Prostate gland (tissue), 2 donors: ENCODE measurements at regions not wholly inside any gene's neighbourhood (a gene's known extent, or its start where the extent isn't known, plus 50 kb on each side); places are given as distances from the start of the nearest gene placed in this dataset.

Experiments used
- DNase-seq: peaks from one replicate; pipeline ENCODE4 v3.0.0-alpha.2; 2019; ENCODE audit warnings: low spot score
- H3K27ac ChIP-seq, 2 donors: fragments of 200-600 bp; sonication (generic); 2 replicates each; pipeline ENCODE4 v1.5.1; 2017 to 2019
- H3K27me3 ChIP-seq: fragments of 200-600 bp; sonication (generic); replicated peaks from 2 replicates; pipeline ENCODE4 v1.5.1; 2019; ENCODE audit not compliant: insufficient read depth
- H3K36me3 ChIP-seq, 2 donors: fragments of 200-600 bp; sonication (generic); 1 replicate in 1 of 2; 2 replicates in 1 of 2; pipeline versions ENCODE4 v1.5.1 to v1.8.1; 2017 to 2019
- H3K4me1 ChIP-seq: fragments of 200-600 bp; sonication (generic); replicated peaks from 2 replicates; pipeline ENCODE4 v1.5.1; 2019
- H3K4me3 ChIP-seq, 2 donors: fragments of 200-600 bp; sonication (generic); 2 replicates each; pipeline ENCODE4 v1.5.1; 2017 to 2019
- H3K9me3 ChIP-seq: fragments of 200-600 bp; sonication (generic); 2 replicates; pipeline ENCODE4 v1.5.1; 2017
- POLR2A ChIP-seq: fragments of 450-650 bp; IDR thresholded peaks from one replicate; pipeline ENCODE4 v1.6.1; 2016; ENCODE audit warnings: antibody characterized with exemption, mild to moderate bottlenecking
- POLR2AphosphoS5 ChIP-seq: sonication (generic); formaldehyde crosslinking; IDR thresholded peaks from one replicate; pipeline ENCODE4 v1.6.1; 2017; ENCODE audit warnings: antibody characterized with exemption
- WGBS: methylation state at CpG from one replicate; pipeline ENCODE4 v1.1.5; 2018; 5-methylcytosine and 5-hydroxymethylcytosine counted together
- intact Hi-C: fragments of 100-400 bp; cut with DNase I; formaldehyde crosslinking; loops from one replicate; pipeline ENCODE4 v1.14.2; 2022
- TF ChIP-seq, protein P1 (sequence below), 4 experiments: fragments of 200-600 bp in 2 of 4; fragments of 450-650 bp in 2 of 4; sonication (generic) in 2 of 4; IDR thresholded peaks; 1 replicate in 3 of 4; 2 replicates in 1 of 4; pipeline ENCODE4 v1.5.1; 2016 to 2019; ENCODE audit warnings: antibody characterized with exemption in 4 of 4, mild to moderate bottlenecking in 2 of 4, moderate library complexity in 2 of 4

DNA sequence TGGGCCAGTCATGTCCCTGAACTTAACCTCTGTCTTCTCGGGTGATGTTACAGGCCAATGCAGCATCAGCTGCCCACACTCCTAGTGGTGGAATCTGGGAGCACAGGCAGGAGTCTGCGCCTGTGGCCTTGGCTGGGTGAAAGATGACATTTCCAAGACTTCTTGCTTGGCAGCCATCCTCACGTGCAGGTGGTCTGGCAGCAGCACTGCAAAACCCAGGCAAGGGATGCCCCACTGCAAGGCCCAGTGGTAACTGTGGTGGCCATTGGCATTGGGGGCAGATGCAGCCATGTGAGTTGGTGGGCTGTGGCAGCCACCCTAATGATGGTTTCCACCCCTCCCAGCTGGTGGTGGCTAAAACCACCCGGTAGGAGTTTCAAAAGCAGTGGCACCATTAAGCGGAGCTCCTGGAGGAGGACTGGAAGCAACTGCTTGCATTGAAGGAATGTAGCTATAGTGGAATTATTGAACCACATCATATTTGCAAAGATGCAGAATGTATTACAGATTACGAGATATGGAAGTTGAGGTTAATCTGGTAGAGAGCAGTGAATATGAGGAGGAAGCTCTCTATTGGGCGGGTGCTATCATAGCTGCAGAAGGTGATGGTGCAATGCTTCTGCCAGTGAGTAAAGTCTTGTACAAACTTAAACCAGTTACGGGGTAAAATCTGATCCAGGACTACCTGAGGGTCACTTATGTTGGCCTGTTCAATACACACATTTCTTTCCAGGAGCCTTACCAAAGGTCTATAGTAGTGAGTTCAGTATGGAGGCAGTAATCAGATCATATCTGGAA, 120.7 kb upstream of the TOP3B start:
- 84% methylated on average over 8 of the region's 8 CpGs for whole genome bisulfite sequencing
- no peak for TF ChIP-seq POLR2A
- no peak for TF ChIP-seq POLR2AphosphoS5
- TF ChIP-seq, protein P1, sequence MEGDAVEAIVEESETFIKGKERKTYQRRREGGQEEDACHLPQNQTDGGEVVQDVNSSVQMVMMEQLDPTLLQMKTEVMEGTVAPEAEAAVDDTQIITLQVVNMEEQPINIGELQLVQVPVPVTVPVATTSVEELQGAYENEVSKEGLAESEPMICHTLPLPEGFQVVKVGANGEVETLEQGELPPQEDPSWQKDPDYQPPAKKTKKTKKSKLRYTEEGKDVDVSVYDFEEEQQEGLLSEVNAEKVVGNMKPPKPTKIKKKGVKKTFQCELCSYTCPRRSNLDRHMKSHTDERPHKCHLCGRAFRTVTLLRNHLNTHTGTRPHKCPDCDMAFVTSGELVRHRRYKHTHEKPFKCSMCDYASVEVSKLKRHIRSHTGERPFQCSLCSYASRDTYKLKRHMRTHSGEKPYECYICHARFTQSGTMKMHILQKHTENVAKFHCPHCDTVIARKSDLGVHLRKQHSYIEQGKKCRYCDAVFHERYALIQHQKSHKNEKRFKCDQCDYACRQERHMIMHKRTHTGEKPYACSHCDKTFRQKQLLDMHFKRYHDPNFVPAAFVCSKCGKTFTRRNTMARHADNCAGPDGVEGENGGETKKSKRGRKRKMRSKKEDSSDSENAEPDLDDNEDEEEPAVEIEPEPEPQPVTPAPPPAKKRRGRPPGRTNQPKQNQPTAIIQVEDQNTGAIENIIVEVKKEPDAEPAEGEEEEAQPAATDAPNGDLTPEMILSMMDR (IDR thresholded peaks at IDR 0.05): no peak
- intact Hi-C loops: no loop called here

DNA sequence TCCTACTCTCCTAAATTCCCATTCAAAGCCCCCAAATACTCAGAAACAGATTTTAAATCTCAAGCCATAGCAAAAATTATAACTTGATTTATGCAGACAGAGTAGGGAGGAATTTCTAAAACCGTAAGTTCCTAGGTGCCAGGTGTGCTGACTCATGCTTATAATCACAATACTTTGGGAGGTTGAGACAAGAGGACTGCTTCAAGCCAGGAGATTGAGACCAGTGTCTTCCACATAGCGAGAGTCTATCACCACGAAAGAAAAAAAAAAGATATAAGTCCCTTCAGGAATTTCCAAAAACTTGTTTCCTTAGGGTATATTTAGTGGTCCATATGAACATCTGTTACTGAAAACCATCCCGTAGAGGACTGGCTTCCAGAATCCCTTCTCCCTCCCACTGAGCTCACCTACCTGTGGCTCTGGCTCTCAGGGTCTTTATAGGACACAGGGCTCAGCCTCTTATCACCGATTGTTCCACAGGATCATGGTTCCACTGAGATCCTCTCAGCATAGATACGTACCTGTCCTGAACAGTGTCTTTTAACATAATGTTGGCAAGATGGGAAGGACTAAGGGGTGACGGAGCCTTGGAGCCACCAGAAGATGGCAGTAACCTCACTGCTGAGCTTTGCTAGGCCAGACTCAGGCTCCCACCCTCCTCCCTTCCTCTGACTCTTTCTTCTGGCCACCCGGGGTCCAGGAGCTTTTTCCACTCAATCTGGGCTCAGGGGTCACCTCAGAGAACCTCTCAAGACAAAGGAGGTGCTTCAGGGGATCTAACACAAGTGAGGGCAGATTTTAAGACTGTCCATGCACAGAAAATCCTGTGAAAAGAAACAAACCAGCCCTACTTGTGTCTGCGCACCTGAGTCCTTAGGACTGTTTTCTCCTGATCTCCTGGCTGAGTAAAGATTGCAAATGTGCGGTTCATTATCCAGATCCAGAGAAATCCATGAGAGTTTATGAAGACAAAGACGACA, 117.5 kb upstream of the TOP3B start:
- 66% methylated on average over 11 of the region's 11 CpGs for WGBS
- Histone ChIP-seq H3K27me3 (no peaks in the 10 kb centered on the region), H3K27ac (no peak overlapping the region), H3K36me3 (no peaks in the 10 kb centered on the region), H3K4me1 (no peaks in the 10 kb centered on the region), H3K4me3 (no peak overlapping the region), H3K9me3 (no peaks in the 10 kb centered on the region)
- TF ChIP-seq, protein P1 (IDR thresholded peaks at IDR 0.05): no peak
- TF ChIP-seq POLR2A (no peak), POLR2AphosphoS5 (no peak)
- intact Hi-C loops: no loop called here
- no peak for DNase-seq

More for the DNA sequence above, 120.7 kb upstream of the TOP3B start:
- no peak overlapping the region for H3K27ac ChIP-seq
- H3K4me3 ChIP-seq: no peak overlapping the region
- no peak for DNase-seq
- no peaks in the 10 kb centered on the region for H3K27me3 ChIP-seq
- no peaks in the 10 kb centered on the region for H3K9me3 ChIP-seq
- H3K36me3 ChIP-seq: no peaks in the 10 kb centered on the region
- no peaks in the 10 kb centered on the region for H3K4me1 ChIP-seq

DNA sequence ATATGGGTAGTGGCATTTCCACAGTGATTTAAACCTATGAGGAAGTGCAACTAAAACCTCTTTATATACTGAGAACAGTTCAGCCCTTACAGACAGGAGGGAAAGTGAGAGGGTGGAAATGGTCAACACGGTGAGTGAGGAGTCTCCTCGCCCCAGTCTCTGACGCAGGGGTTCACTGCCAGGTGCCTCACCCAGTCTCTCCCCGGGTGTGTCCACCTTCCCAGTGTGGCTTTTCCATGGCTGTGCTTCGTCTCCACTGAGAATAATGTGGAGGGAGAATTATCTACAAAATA, 116.6 kb upstream of the TOP3B start:
- Histone ChIP-seq H3K27ac (no peak overlapping the region), H3K27me3 (no peaks in the 10 kb centered on the region), H3K4me3 (no peak overlapping the region), H3K4me1 (no peaks in the 10 kb centered on the region), H3K36me3 (no peaks in the 10 kb centered on the region), H3K9me3 (no peaks in the 10 kb centered on the region)
- WGBS: 66% methylated on average over 5 of the region's 5 CpGs
- no peak for DNase-seq
- intact Hi-C loops: no loop called here
- TF ChIP-seq, protein P1 (IDR thresholded peaks at IDR 0.05): no peak

DNA sequence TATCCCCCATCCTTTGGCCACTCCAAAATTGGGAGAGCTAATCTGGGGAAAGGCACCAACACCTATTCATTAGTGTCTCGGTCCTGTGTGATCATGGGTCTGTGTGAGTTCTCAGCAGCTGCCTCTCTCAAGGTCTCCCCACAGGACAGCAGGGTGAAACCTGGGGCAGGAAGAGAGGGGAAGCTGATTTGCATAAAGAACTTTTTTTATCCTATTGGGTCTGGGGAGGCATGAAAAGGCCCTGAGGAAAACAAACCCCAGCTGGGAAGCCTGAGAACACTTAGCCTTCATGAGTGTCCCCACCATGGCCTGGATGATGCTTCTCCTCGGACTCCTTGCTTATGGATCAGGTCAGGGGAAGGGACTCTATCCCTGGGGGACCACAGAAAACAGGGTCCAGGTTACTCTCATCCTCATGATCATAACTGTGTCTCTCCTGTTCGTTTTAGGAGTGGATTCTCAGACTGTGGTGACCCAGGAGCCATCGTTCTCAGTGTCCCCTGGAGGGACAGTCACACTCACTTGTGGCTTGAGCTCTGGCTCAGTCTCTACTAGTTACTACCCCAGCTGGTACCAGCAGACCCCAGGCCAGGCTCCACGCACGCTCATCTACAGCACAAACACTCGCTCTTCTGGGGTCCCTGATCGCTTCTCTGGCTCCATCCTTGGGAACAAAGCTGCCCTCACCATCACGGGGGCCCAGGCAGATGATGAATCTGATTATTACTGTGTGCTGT, 116.0 kb upstream of the TOP3B start:
- WGBS: 77% methylated on average over 9 of the region's 9 CpGs
- H3K4me3 ChIP-seq: no peak overlapping the region
- DNase-seq: no peak
- no peaks in the 10 kb centered on the region for H3K27me3 ChIP-seq
- no peaks in the 10 kb centered on the region for H3K4me1 ChIP-seq
- TF ChIP-seq POLR2A: no peak
- no peak for TF ChIP-seq POLR2AphosphoS5
- TF ChIP-seq, protein P1 (IDR thresholded peaks at IDR 0.05): no peak
- H3K36me3 ChIP-seq: no peaks in the 10 kb centered on the region
- intact Hi-C loops: no loop called here
- H3K9me3 ChIP-seq: no peaks in the 10 kb centered on the region
- H3K27ac ChIP-seq: no peak overlapping the region
